WERI-Rb-1 (cell line): ENCODE measurements at regions not wholly inside any gene's neighbourhood (a gene's known extent, or its start where the extent isn't known, plus 50 kb on each side); places are given as distances from the start of the nearest gene placed in this dataset.
"Not testable (repeated sequence)": the region's sequence is repeated elsewhere in the genome, so short reads cannot be mapped to it uniquely, and the experiment has no call there.

Experiments used
- DNase-seq: peaks from one replicate; pipeline ENCODE4 v3.0.0-alpha.2; 2020
- H3K27ac ChIP-seq: fragments of 250-450 bp; sonication (Bioruptor Pico); 2 replicates; pipeline ENCODE4 v1.5.1; 2020; ENCODE audit warnings: mild to moderate bottlenecking, moderate library complexity
- H3K27me3 ChIP-seq: fragments of 250-450 bp; sonication (Bioruptor Pico); 2 replicates; pipeline ENCODE4 v1.5.1; 2021; ENCODE audit warnings: mild to moderate bottlenecking, low read depth, moderate library complexity; ENCODE audit not compliant: insufficient read depth, severe bottlenecking
- H3K36me3 ChIP-seq: fragments of 250-450 bp; sonication (Bioruptor Pico); 2 replicates; pipeline ENCODE4 v1.5.1; 2020; ENCODE audit warnings: mild to moderate bottlenecking, moderate library complexity
- H3K4me3 ChIP-seq: 2 replicates; pipeline ENCODE4 v1.5.1; 2011; ENCODE audit warnings: low read depth, mild to moderate bottlenecking, control low read depth, low read length
- H3K9me3 ChIP-seq: fragments of 250-450 bp; sonication (Bioruptor Pico); 2 replicates; pipeline ENCODE4 v1.5.1; 2021; ENCODE audit warnings: mild to moderate bottlenecking, moderate library complexity; ENCODE audit not compliant: severe bottlenecking
- CTCF ChIP-seq: IDR thresholded peaks from 2 replicates; pipeline ENCODE4 v1.5.1; 2011; ENCODE audit warnings: low read depth, mild to moderate bottlenecking, control low read depth, inconsistent platforms, low read length

- Histone ChIP-seq H3K36me3 (no peaks in the 10 kb centered on the region), H3K4me3 (no peak overlapping the region), H3K9me3 (no peaks in the 10 kb centered on the region), H3K27me3 (no peaks in the 10 kb centered on the region), H3K27ac (no peak overlapping the region)
- TF ChIP-seq CTCF = no peak
- DNase-seq = no peak
These were observed 109.3 kb downstream of the GATA3 start for GRCh38 chr10:8163824-8164223.

- H3K27ac ChIP-seq, H3K36me3 ChIP-seq, H3K27me3 ChIP-seq, H3K4me3 ChIP-seq, DNase-seq, H3K9me3 ChIP-seq: not testable (repeated sequence)
These were observed 110.2 kb downstream of the GATA3 start for GRCh38 chr10:8164640-8165039.

GRCh38 chr10:8168836-8169235, 114.3 kb downstream of the GATA3 start:
- H3K4me3 ChIP-seq = no peak overlapping the region
- no peak for DNase-seq
- no peak for TF ChIP-seq CTCF
- H3K36me3 ChIP-seq = no peaks in the 10 kb centered on the region
- no peaks in the 10 kb centered on the region for H3K27me3 ChIP-seq
- no peak overlapping the region for H3K27ac ChIP-seq
- H3K9me3 ChIP-seq = no peaks in the 10 kb centered on the region

GRCh38 chr10:8171008-8171407, 116.5 kb downstream of the GATA3 start:
- H3K36me3 ChIP-seq = no peaks in the 10 kb centered on the region
- peaks cover 4% of the 10 kb centered on the region for H3K27me3 ChIP-seq
- no peak overlapping the region for H3K27ac ChIP-seq
- no peak overlapping the region for H3K4me3 ChIP-seq
- no peak for TF ChIP-seq CTCF
- H3K9me3 ChIP-seq = no peaks in the 10 kb centered on the region
- no peak for DNase-seq

- Histone ChIP-seq H3K27ac (no peak overlapping the region), H3K36me3 (no peaks in the 10 kb centered on the region), H3K27me3 (peaks cover 4% of the 10 kb centered on the region), H3K9me3 (no peaks in the 10 kb centered on the region), H3K4me3 (no peak overlapping the region)
- no peak for DNase-seq
- TF ChIP-seq CTCF = no peak
These were observed 118.1 kb downstream of the GATA3 start for GRCh38 chr10:8172604-8173003.

- H3K27ac ChIP-seq = no peak overlapping the region
- H3K9me3 ChIP-seq = no peaks in the 10 kb centered on the region
- H3K36me3 ChIP-seq = no peaks in the 10 kb centered on the region
- DNase-seq = no peak
- H3K4me3 ChIP-seq = no peak overlapping the region
- TF ChIP-seq CTCF = no peak
- H3K27me3 ChIP-seq = peaks cover 4% of the 10 kb centered on the region
These were observed 118.9 kb downstream of the GATA3 start for GRCh38 chr10:8173243-8173865.
